Muscle of back (tissue), 3 donors: ENCODE measurements at regions not wholly inside any gene's neighbourhood (a gene's known extent, or its start where the extent isn't known, plus 50 kb on each side); places are given as distances from the start of the nearest gene placed in this dataset.

ENCODE experiments used
- DNase-seq, 3 donors: peaks; one replicate each; pipeline versions ENCODE4 v3.0.0 to v3.0.0-alpha.2; 2013

DNA sequence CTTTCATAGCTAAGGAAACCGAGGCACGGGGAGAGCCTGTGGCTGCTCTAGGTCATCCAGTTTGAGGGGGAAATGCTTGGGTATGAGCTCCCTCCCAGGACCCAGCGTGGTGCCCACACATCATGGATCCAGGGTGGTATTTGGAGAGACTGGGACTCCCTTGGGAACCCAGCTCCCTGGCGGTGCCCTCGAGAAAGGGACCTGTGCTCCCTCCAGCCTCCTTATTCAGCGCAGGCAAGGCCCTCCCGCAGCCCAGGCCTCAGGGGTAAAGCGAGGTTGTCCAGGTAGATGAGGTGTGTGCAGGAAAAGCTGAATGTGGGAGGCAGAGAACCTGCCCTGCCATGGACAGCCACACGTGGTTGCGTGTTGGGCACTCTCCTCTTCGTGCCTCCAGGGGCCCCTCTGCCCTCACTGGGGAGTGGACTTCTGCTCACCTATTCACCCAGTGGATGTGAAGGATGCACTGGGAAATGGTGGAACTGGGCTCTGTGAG lies 53.8 kb upstream of the GPR78 start:
- DNase-seq: no peak

DNA sequence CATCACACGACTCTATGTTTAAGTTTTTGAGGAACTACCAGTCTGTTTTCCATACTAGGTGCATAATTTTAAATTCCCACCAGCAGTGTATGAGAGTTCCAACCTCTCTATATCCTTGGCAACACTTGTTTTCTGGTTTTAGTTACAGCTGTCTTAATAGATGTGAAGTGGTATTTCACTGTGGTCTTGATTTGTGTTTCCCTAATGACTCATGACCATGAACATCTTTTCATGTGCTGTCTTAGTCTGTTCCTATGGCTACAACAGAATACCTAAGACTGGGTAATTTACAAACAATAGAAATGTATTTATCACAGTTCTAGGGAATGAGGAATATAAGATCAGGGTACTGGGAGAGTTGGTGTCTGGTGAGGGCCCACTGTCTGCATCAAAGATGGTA lies 51.5 kb upstream of the GPR78 start:
- peak in 1 of 3 donors; percentile 26 for DNase-seq
